ENCODE measurements at regions not wholly inside any gene's neighbourhood (a gene's known extent, or its start where the extent isn't known, plus 50 kb on each side); places are given as distances from the start of the nearest gene placed in this dataset.

GRCh38 chr11:97163631-97164191 is 773.9 kb downstream of the JRKL start:
- TF ChIP-seq CTCF (conservative IDR thresholded peaks at IDR 0.05; ENCODE audit: low read depth, low read length), result no peak
- no peak for TF ChIP-seq EZH2 (IDR thresholded peaks at IDR 0.05; ENCODE audit: borderline replicate concordance, low read depth, low read length, poor library complexity, severe bottlenecking)

Measured in A673 (cell line).